HG02938 (cell line): ENCODE measurements at regions not wholly inside any gene's neighbourhood (a gene's known extent, or its start where the extent isn't known, plus 50 kb on each side); places are given as distances from the start of the nearest gene placed in this dataset.
"Not testable (repeated sequence)": the region's sequence is repeated elsewhere in the genome, so short reads cannot be mapped to it uniquely, and the experiment has no call there.

Source experiments
- ATAC-seq: cut with Tn5 transposase; IDR thresholded peaks from one replicate; pipeline ENCODE4 v1.9.1; 2021; ENCODE audit warnings: mild to moderate bottlenecking, moderate library complexity; ENCODE audit not compliant: unreplicated experiment

- ATAC-seq: no peak
Observed at GRCh38 chr3:118635711-118636110, 398.9 kb downstream of the IGSF11 start.

GRCh38 chr3:118636841-118637240 lies 397.8 kb downstream of the IGSF11 start:
- ATAC-seq: no peak

- ATAC-seq: no peak
Observed at GRCh38 chr3:118637846-118638245, 396.8 kb downstream of the IGSF11 start.

- ATAC-seq: peak; percentile 79
Observed at GRCh38 chr3:118641608-118642007, 393.0 kb downstream of the IGSF11 start.

- no peak for ATAC-seq
Observed at GRCh38 chr3:118671192-118671591, 363.5 kb downstream of the IGSF11 start.

- no peak for ATAC-seq
Observed at GRCh38 chr3:118675305-118675704, 359.3 kb downstream of the IGSF11 start.

- ATAC-seq: not testable (repeated sequence)
Observed at GRCh38 chr3:118678663-118679062, 356.0 kb downstream of the IGSF11 start.

- no peak for ATAC-seq
Observed at GRCh38 chr3:118682921-118683320, 351.7 kb downstream of the IGSF11 start.

- no peak for ATAC-seq
Observed at GRCh38 chr3:118683636-118684035, 351.0 kb downstream of the IGSF11 start.

- no peak for ATAC-seq
Observed at GRCh38 chr3:118688396-118688884, 346.2 kb downstream of the IGSF11 start.

- no peak for ATAC-seq
Observed at GRCh38 chr3:118692416-118692815, 342.2 kb downstream of the IGSF11 start.

- no peak for ATAC-seq
Observed at GRCh38 chr3:118705487-118706219, 329.0 kb downstream of the IGSF11 start.

GRCh38 chr3:118707991-118708390 lies 326.7 kb downstream of the IGSF11 start:
- no peak for ATAC-seq

GRCh38 chr3:118710532-118710931 lies 324.1 kb downstream of the IGSF11 start:
- ATAC-seq: no peak

GRCh38 chr3:118713502-118714207 lies 321.0 kb downstream of the IGSF11 start:
- ATAC-seq: no peak

- ATAC-seq: no peak
Observed at GRCh38 chr3:118714800-118715199, 319.8 kb downstream of the IGSF11 start.

GRCh38 chr3:118729546-118729945 lies 305.1 kb downstream of the IGSF11 start:
- ATAC-seq: no peak

- ATAC-seq: no peak
Observed at GRCh38 chr3:118734664-118735063, 300.0 kb downstream of the IGSF11 start.

GRCh38 chr3:118736107-118736506 lies 298.5 kb downstream of the IGSF11 start:
- ATAC-seq: no peak

- no peak for ATAC-seq
Observed at GRCh38 chr3:118740722-118741290, 293.8 kb downstream of the IGSF11 start.

GRCh38 chr3:118742760-118743159 lies 291.9 kb downstream of the IGSF11 start:
- ATAC-seq: no peak

- ATAC-seq: no peak
Observed at GRCh38 chr3:118744186-118744585, 290.5 kb downstream of the IGSF11 start.
